H9 (cell line): ENCODE measurements at regions not wholly inside any gene's neighbourhood (a gene's known extent, or its start where the extent isn't known, plus 50 kb on each side); places are given as distances from the start of the nearest gene placed in this dataset.

Source experiments
- DNase-seq: peaks from one replicate; pipeline ENCODE4 v3.0.0-alpha.2; 2017
- H2AFZ ChIP-seq: one replicate; pipeline ENCODE4 v1.6.1; 2013; ENCODE audit warnings: mild to moderate bottlenecking, low read length, control low read depth, moderate library complexity
- H2AK5ac ChIP-seq: 2 replicates; pipeline ENCODE4 v1.6.1; 2013; ENCODE audit warnings: low read length, control low read depth, mixed read lengths; ENCODE audit not compliant: insufficient read length
- H2BK120ac ChIP-seq: one replicate; pipeline ENCODE4 v1.6.1; 2013; ENCODE audit warnings: low read depth, mild to moderate bottlenecking, low read length, control low read depth, inconsistent platforms; ENCODE audit not compliant: poor library complexity, severe bottlenecking
- H2BK12ac ChIP-seq: 2 replicates; pipeline ENCODE4 v1.6.1; 2013; ENCODE audit warnings: low read length, control low read depth, mixed read lengths, low read depth; ENCODE audit not compliant: insufficient read length
- H2BK15ac ChIP-seq: 2 replicates; pipeline ENCODE4 v1.6.1; 2013; ENCODE audit warnings: low read depth, low read length, control low read depth
- H2BK20ac ChIP-seq: one replicate; pipeline ENCODE4 v1.6.1; 2013; ENCODE audit warnings: low read depth, mild to moderate bottlenecking, low read length, control low read depth, inconsistent platforms; ENCODE audit not compliant: poor library complexity, severe bottlenecking
- H2BK5ac ChIP-seq: 2 replicates; pipeline ENCODE4 v1.6.1; 2013; ENCODE audit warnings: low read length, control low read depth, mixed read lengths; ENCODE audit not compliant: insufficient read length
- H3K14ac ChIP-seq: 2 replicates; pipeline ENCODE4 v1.6.1; 2013; ENCODE audit warnings: low read length, control low read depth; ENCODE audit not compliant: insufficient read depth
- H3K18ac ChIP-seq: 2 replicates; pipeline ENCODE4 v1.6.1; 2013; ENCODE audit warnings: low read depth, mild to moderate bottlenecking, mixed read lengths, low read length, control low read depth; ENCODE audit not compliant: insufficient read length
- H3K23ac ChIP-seq: 2 replicates; pipeline ENCODE4 v1.6.1; 2013; ENCODE audit warnings: low read length, control low read depth, mixed read lengths, low read depth; ENCODE audit not compliant: insufficient read length
- H3K23me2 ChIP-seq: 2 replicates; pipeline ENCODE4 v1.6.1; 2013; ENCODE audit warnings: low read depth, mild to moderate bottlenecking, mixed read lengths, low read length, control low read depth; ENCODE audit not compliant: insufficient read length, poor library complexity, severe bottlenecking
- H3K27ac ChIP-seq: 2 replicates; pipeline ENCODE4 v1.5.1; 2013; ENCODE audit warnings: low read length, control low read depth, mixed read lengths, low read depth; ENCODE audit not compliant: insufficient read length
- H3K27me3 ChIP-seq: 2 replicates; pipeline ENCODE4 v1.6.1; 2013; ENCODE audit warnings: low read length, control low read depth, inconsistent platforms; ENCODE audit not compliant: insufficient read depth
- H3K4ac ChIP-seq: 2 replicates; pipeline ENCODE4 v1.6.1; 2013; ENCODE audit warnings: low read depth, mild to moderate bottlenecking, control low read depth, inconsistent platforms, low read length, moderate library complexity
- H3K4me1 ChIP-seq: 2 replicates; pipeline ENCODE4 v1.6.1; 2013; ENCODE audit warnings: low read length, control low read depth, inconsistent platforms; ENCODE audit not compliant: insufficient read depth
- H3K4me2 ChIP-seq: 2 replicates; pipeline ENCODE4 v1.6.1; 2013; ENCODE audit warnings: low read length, control low read depth, mixed read lengths; ENCODE audit not compliant: insufficient read length, insufficient read depth
- H3K56ac ChIP-seq: 2 replicates; pipeline ENCODE4 v1.6.1; 2013; ENCODE audit warnings: low read depth, mild to moderate bottlenecking, mixed read lengths, low read length, control low read depth; ENCODE audit not compliant: insufficient read length
- H3K79me1 ChIP-seq: 2 replicates; pipeline ENCODE4 v1.6.1; 2013; ENCODE audit warnings: low read depth, mild to moderate bottlenecking, moderate library complexity, low read length, control low read depth, inconsistent platforms; ENCODE audit not compliant: insufficient read depth, poor library complexity, severe bottlenecking
- H3K79me2 ChIP-seq: 2 replicates; pipeline ENCODE4 v1.6.1; 2013; ENCODE audit warnings: low read length, control low read depth, inconsistent platforms; ENCODE audit not compliant: insufficient read depth
- H3K9ac ChIP-seq: 2 replicates; pipeline ENCODE4 v1.6.1; 2013; ENCODE audit warnings: low read length, control low read depth, mixed read lengths; ENCODE audit not compliant: insufficient read length; ENCODE audit errors: extremely low read depth
- H3K9me3 ChIP-seq: one replicate; pipeline ENCODE4 v1.6.1; 2013; ENCODE audit warnings: low read depth, low read length, inconsistent platforms; ENCODE audit not compliant: control insufficient read depth
- H3T11ph ChIP-seq: one replicate; pipeline ENCODE4 v1.6.1; 2013; ENCODE audit warnings: mild to moderate bottlenecking, low read length, control low read depth, inconsistent platforms
- H4K20me1 ChIP-seq: one replicate; pipeline ENCODE4 v1.6.1; 2013; ENCODE audit not compliant: control insufficient read depth, insufficient read length, insufficient read depth
- H4K5ac ChIP-seq: 2 replicates; pipeline ENCODE4 v1.6.1; 2013; ENCODE audit warnings: low read depth, mild to moderate bottlenecking, mixed read lengths, low read length, control low read depth; ENCODE audit not compliant: insufficient read length
- H4K8ac ChIP-seq: replicated peaks from 2 replicates; pipeline ENCODE4 v1.6.1; 2013; ENCODE audit warnings: low read length, control low read depth, mixed read lengths, low read depth; ENCODE audit not compliant: insufficient read length
- H4K91ac ChIP-seq: 2 replicates; pipeline ENCODE4 v1.6.1; 2013; ENCODE audit warnings: low read depth, mild to moderate bottlenecking, moderate library complexity, mixed read lengths, low read length, control low read depth; ENCODE audit not compliant: insufficient read length
- H3K27ac Mint-ChIP-seq, 3 experiments: 2 replicates in 2 of 3; 3 replicates in 1 of 3; pipeline ENCODE4 v1.8.0; 2020 to 2021; ENCODE audit warnings: mixed read lengths in 3 of 3, mild to moderate bottlenecking in 1 of 3, moderate library complexity in 1 of 3
- H3K27me3 Mint-ChIP-seq: 2 replicates; pipeline ENCODE4 v1.8.0; 2021; ENCODE audit warnings: low read depth, mild to moderate bottlenecking, moderate library complexity, mixed read lengths
- H3K36me3 Mint-ChIP-seq, 3 experiments: 2 replicates in 2 of 3; 3 replicates in 1 of 3; pipeline ENCODE4 v1.8.0; 2020 to 2021; ENCODE audit warnings: low read depth in 3 of 3, mixed read lengths in 3 of 3; ENCODE audit not compliant: insufficient read depth in 1 of 3
- H3K4me1 Mint-ChIP-seq, 2 experiments: 2 replicates each; pipeline ENCODE4 v1.8.0; 2020; ENCODE audit warnings: mixed read lengths in 2 of 2
- H3K4me3 Mint-ChIP-seq, 2 experiments: 2 replicates in 1 of 2; 3 replicates in 1 of 2; pipeline ENCODE4 v1.8.0; 2020 to 2021; ENCODE audit warnings: mild to moderate bottlenecking in 2 of 2, mixed read lengths in 2 of 2, moderate library complexity in 1 of 2
- H3K9me3 Mint-ChIP-seq, 2 experiments: 2 replicates in 1 of 2; 3 replicates in 1 of 2; pipeline ENCODE4 v1.8.0; 2020; ENCODE audit warnings: mild to moderate bottlenecking in 2 of 2, mixed read lengths in 2 of 2, moderate library complexity in 1 of 2
- CTCF ChIP-seq: fragments of 200-600 bp; sonication (generic); conservative IDR thresholded peaks from 3 replicates; pipeline ENCODE4 v1.8.0; 2021; ENCODE audit warnings: antibody characterized with exemption, mild to moderate bottlenecking

DNA sequence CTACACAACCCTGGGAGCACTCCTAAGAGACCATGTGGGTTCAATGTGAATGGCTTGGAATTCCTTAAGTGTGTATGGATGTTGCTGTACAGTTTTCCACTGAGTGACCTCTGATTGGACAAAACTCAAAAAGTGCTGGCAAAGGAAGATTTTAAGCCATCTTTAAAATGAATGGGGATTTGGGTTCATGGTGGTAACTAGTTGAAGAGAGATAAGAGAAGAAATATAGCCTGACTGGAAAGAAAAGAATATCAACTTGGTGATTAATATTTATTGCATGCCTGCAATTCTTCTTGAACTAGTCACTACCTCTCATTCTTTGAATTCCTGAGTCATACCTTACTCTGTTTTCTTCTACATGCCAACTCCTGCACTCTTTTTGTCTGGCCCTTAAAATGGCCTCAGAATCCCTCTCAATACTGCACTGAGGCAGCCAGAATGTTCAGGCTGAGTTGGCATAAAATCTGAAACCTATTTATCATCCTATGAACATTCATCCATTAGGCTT is 124.7 kb downstream of the RPL22L1 start:
- Mint-ChIP-seq H3K27me3 (peaks cover 2% of the 10 kb centered on the region), H3K9me3 (peaks cover 12 to 13% of the 10 kb centered on the region in 2 experiments), H3K4me1 (peaks cover 2 to 3% of the 10 kb centered on the region in 2 experiments; a peak in 1 of 4 replicates), H3K36me3 (peaks cover 0 to 7% (median 7%) of the 10 kb centered on the region in 3 experiments; a peak in 2 of 7 replicates), H3K4me3 (no peak overlapping the region), H3K27ac (no peak overlapping the region)
- H3K9ac ChIP-seq = no peak overlapping the region
- no peak overlapping the region for H3K23ac ChIP-seq
- H4K91ac ChIP-seq = no peak overlapping the region
- no peaks in the 10 kb centered on the region for H3K23me2 ChIP-seq
- H2AFZ ChIP-seq = no peak overlapping the region
- no peak overlapping the region for H4K8ac ChIP-seq
- no peak overlapping the region for H3K14ac ChIP-seq
- H3T11ph ChIP-seq = no peak overlapping the region
- no peak overlapping the region for H2BK15ac ChIP-seq
- H2BK5ac ChIP-seq = no peak overlapping the region
- H4K5ac ChIP-seq = no peak overlapping the region
- no peak for TF ChIP-seq CTCF
- no peak for DNase-seq
- H2BK20ac ChIP-seq = no peak overlapping the region
- H2BK12ac ChIP-seq = no peak overlapping the region
- no peak overlapping the region for H3K4me2 ChIP-seq
- no peak overlapping the region for H3K27ac ChIP-seq
- H4K20me1 ChIP-seq = no peaks in the 10 kb centered on the region
- no peaks in the 10 kb centered on the region for H3K4me1 ChIP-seq
- no peak overlapping the region for H2AK5ac ChIP-seq
- H3K79me1 ChIP-seq = no peaks in the 10 kb centered on the region
- H3K56ac ChIP-seq = no peak overlapping the region
- no peaks in the 10 kb centered on the region for H3K79me2 ChIP-seq
- no peaks in the 10 kb centered on the region for H3K9me3 ChIP-seq
- no peaks in the 10 kb centered on the region; the same call in 1 of the 2 replicates for H3K27me3 ChIP-seq
- H3K4ac ChIP-seq = no peak overlapping the region
- no peak overlapping the region for H3K18ac ChIP-seq
- H2BK120ac ChIP-seq = no peak overlapping the region
